ENCODE measurements at regions not wholly inside any gene's neighbourhood (a gene's known extent, or its start where the extent isn't known, plus 50 kb on each side); places are given as distances from the start of the nearest gene placed in this dataset.

DNA sequence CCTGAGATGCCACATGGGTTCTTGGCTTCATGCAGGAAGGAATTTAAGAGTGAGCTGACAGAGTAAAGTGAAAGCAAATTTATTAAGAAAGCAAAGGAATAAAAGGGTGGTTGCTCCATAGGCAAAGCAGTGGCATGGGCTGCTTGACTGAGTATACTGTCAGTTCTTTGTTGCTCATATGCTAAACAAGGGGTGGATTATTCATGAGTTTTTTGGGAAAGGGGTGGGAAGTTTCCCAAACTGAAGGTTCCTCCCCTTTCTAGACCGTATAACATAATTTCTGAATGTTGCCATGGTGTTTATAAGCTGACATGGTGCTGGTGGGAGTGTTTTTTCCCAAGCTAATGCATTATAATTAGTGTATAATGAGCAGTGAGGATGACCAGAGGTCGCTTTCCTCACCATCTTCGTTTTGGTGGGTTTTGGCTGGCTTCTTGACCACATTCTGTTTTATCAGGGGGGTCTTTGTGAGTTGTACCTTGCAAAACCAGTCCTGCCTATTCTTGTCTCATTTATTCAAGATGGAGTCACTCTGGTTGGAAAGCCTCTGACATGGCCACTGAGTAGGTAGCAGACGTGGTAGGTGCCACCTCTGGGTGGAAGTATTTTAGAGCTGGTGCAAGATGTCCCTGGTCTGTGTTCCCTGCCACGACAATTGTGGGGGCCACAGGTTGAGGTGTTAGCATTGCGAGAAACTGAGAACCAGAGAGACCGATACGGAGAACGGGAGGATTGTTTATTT, 107.5 kb upstream of the SDK1 start:
- no peak for DNase-seq (ENCODE audit: low spot score)
- no peak for ATAC-seq

DNA sequence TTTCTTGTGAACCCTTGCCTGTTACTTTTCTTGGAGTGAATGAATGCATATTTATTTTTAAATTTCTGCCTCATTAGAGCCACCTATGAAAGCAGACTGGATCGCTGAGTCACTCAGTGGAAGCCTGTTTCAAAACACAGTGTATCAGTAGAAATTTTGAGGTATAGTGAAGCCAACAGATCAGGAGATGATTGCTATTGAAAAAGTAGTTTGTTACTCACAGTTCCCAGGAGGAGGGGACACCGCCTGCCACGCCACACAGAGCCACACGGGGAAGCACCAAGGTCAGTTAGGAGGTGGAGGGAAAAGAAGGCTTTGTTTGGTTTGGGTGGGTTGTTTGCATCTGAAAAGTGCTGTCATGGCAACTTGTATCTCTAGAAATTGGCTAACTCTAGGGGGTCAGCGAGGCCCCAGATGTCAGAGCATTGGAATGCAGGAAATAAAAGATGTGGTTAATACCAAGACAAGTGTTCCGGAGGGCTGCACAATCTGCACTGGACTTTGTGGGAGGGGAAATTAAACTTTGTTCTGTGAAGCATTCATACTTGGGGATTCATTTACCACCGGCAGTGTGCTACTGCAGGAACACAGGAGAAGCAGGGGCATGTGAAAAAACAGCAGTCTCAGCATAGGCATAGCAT, 106.4 kb upstream of the SDK1 start:
- DNase-seq (ENCODE audit: low spot score) (no peak), ATAC-seq (no peak)

DNA sequence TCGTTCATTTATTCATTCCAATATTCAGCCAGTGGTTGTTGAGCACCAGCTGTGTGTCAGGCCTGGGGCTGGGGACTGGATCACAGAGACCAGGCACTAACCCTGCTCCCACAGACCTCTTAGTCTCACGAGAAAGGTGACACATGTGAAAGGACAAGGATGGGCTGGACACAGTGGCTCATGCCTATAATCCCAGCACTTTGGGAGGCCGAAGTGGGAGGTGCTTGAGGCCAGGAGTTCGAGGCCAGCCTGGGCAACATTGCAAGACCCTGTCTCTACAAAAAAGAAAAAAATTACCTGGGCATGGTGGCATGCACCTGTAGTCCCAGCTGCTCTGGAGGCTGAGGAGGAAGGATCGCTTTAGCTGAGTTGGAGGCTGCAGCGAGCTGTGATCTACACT, 105.9 kb upstream of the SDK1 start:
- no peak for DNase-seq (ENCODE audit: low spot score)

DNA sequence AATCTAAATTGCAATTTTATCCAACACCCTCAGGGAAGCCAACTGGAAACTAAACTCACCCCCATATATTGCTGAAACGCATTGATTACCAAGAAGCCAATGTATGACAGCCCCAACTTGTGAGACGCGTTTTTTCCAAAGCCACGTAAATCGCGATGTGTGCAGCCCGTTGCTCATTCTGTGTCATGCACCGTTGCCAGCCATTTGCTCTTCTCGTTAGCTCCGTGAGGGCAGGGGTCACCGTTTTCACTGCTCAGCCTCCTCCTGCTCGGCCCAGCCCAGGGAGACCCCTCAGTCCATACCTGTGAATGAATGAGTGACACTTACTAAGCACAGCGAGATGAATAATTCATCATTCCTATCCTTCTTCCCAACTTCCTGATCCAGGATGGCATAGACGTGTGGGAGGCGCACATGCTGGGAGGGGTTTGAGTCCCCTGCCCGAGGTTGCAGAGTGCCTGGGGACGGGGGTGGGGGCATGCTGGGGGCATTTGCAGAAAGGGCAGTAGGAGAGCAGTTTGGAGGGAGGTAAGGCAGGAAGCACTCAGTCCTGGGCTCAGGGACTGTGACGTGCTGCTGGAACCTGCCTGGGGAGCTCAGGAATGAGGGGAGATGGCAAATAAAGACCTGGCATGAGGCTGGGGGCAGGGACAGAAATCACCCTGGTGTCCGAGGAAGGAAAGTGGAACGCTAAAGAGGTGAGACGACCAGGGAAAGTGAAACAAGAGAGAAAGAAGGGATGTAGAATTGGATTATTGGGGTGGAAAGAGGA, 104.2 kb upstream of the SDK1 start:
- DNase-seq (ENCODE audit: low spot score) (no peak), ATAC-seq (no peak)

More for the DNA sequence above, 105.9 kb upstream of the SDK1 start:
- no peak for ATAC-seq

DNA sequence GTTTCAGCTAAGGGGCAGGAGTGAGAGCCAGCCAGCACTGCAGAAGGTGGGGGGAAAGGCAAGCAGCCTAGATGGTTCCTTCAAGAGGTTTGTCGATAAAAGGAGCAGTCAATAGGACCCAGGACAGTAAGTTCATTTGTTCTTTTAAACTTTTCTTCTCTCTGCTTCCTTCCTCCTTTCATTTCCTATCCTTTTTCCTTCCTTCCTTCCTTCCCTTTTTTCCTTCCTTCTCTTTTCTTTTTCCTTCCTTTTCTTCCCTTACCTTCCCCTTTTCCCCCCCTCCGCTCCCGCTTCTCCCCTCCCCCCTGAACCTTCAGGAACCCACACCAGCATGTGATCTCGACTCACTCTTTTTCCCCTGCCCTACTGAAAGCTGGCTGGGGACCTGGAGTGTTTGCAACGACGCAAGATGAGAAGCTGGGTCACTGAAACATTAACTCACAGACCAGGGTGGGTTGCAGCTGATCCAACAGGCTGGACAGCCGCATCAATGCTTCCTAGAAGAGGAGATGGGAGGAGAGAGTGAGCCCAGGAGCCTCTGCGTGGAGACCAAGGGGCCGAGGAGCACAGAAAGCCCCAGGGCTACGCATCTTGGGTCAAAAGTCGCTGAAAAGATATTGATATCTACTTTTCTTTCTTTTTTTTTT, 103.4 kb upstream of the SDK1 start:
- ATAC-seq = no peak

DNA sequence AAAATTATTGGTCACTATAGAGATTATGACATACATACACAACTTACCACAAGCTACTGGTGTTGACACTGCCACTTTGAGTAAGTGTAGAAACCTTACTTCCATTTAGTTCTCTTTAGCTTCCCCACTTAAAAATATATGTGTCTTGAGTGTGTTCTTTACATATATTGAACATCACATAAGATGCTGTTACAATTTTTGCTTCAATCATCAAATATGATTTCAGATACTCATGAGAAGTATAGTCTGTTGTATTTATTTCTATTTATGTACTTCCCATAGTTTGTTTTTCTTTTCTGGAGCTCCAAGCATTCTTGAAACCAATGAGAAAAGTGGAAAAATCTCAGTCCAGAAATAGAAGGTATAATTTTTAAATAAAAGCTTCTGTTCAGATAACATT, 102.7 kb upstream of the SDK1 start:
- no peak for DNase-seq (ENCODE audit: low spot score)

More for the DNA sequence above, 103.4 kb upstream of the SDK1 start:
- no peak for DNase-seq (ENCODE audit: low spot score)

DNA sequence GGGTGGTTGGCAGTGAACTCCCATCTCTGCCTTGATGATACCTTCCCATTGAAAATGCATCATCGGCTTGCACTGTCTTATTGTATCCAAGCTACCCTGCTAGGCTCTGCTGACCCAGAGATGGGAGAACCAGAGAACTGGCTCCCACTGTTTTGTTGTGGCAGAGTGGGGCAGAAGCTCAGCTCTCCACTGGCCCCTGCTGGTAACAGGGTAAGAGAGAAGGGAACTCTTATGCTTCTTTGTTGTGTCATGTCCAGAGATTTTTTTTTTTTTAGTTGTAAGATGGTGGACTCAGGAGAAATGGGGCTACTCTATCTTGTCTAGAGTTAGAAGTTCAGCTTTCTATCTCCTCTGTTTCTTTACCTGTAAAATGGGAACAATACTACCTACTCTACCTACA, 100.5 kb upstream of the SDK1 start:
- no peak for ATAC-seq

More for the DNA sequence above, 102.7 kb upstream of the SDK1 start:
- ATAC-seq = no peak

DNA sequence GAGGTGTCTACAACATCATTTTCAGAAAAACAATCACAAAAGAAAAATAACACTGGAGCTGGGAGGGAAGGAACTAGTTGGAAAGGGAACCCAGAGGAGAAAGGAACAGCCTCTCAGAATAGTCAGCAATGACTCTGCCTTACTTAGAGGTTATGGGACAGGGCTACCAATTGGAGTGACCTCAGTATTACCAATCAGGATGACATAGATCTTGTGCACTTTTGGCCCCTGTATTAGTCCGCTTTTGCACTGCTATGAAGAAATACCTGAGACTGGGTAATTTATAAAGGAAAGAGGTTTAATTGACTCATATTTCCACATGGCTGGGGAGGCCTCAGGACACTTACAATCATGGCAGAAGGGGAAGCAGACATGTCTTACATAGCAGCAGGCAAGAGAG, 99.7 kb upstream of the SDK1 start:
- ATAC-seq (no peak), DNase-seq (ENCODE audit: low spot score) (no peak)

More for the DNA sequence above, 100.5 kb upstream of the SDK1 start:
- no peak for DNase-seq (ENCODE audit: low spot score)

DNA sequence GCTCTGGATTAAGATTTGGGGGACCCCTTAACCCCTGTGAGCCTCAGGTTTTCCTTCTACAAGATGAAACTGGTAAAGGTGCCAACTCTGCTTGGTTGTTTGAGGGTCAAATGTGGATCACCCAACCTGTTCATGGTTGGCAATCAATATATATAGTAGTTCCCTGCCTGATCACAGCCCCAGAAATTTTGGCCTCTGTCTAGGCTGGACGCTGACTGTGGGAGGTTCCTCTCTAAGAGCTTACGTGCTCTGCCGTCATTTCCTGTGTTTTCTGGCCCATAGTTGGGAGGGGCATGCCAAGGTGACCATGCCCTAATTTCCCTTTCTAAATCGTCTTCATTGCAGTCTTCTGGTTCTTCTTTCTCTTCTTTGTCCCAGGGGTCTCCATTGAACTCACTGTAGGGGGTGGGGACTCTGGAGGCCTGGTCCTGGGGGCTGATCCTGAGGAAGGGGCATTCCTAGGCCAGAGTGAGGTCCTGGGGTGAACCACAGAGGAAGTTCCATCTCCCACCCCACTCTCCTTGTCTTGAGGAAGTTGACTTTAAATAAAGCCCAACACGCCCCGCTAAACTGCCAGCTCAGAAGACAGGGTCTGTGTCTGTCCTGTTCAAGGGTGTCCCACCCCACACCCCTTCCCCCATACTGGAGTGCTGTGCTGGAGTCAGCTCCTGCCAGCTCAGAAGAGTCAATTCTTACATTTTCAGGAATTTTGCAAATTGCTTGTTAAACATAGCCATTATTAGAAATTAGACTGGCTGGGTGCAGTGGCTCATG, 98.9 kb upstream of the SDK1 start:
- DNase-seq (ENCODE audit: low spot score) (no peak), ATAC-seq (no peak)

DNA sequence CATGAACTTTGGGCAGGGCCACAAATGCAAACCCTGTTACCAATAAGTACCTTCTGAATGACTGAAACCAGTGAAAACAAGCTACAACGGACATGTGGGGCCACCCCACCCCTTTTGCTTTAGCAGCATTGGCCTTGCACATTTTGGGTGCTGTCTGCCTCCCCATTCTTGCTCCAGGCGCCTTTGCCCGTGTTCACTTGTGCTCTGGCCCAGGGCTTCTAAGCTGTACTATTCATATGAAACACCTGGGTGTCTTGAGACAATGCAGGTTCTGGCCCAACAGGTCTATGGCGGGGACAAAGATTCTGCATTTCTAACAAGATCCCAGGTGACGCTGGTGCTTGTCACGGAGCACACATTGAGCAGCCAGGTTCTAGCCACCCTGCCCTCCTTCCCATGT, 96.5 kb upstream of the SDK1 start:
- no peak for ATAC-seq
- peak; percentile 12 for DNase-seq (ENCODE audit: low spot score)

DNA sequence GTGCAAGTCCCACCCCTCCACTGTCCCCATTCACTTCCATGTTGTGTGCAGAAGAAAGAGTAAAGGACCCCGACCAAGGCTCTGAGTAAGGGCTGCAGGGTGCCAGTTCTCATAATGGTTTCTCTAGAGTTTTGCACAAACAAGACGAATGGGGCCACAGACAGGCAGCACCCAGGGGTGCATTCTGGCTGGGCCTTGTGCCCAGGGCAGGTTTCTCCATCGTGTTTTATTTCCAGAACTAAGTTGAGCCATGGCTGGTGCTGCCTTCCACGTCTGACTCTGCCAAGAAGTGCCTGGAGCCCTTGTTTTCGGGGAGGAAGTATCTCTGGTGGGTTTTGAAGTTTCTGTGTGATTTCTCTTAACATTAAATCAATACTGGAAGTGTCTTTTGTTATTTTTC, 95.0 kb upstream of the SDK1 start:
- no peak for ATAC-seq
- DNase-seq (ENCODE audit: low spot score) = peak; percentile 24

DNA sequence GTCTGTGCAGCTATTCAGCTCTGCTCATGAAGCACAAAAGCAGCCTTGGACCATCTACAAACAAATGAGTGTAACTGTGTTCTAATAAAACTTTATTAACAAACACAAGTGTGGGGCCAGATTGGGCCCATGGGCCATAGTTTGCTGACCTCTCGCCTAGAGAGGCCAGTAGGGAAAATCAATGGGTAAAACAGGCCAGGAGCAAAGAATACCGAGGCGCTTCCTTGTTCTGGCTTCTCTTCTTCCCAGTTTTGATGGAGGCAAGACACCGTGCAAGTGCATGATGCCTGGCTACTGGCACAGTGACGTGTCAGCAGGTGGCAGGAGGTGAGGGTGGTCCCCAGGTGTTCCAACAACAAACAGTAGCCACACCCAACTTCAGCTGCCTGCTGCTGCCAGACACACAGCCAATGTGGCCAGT, 94.3 kb upstream of the SDK1 start:
- ATAC-seq (no peak), DNase-seq (ENCODE audit: low spot score) (peak; percentile 23)

DNA sequence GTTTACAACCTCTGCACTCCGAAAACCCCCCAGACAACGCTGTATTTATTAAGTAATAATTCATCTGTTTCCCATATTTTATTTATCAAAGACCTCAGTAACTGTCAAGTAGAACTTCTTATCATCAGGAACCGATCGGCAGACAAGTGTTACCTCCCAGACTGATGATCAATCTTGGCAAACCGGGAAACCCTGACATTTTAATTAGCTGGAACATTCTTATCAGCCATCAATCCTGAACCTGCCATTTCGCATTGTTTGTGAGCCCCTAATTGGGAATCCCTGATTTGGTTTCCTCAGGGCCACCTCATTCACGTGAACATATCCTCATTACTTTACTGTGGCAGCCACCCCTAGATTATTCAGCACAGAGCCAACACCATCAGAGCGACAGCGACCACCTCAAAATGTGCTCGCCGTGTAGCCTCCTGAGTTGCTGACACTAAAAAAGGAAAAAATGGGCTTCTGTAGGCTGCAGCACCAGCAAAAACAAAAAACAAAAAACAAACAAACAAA, 93.6 kb upstream of the SDK1 start:
- ATAC-seq = no peak
- DNase-seq (ENCODE audit: low spot score) = no peak

DNA sequence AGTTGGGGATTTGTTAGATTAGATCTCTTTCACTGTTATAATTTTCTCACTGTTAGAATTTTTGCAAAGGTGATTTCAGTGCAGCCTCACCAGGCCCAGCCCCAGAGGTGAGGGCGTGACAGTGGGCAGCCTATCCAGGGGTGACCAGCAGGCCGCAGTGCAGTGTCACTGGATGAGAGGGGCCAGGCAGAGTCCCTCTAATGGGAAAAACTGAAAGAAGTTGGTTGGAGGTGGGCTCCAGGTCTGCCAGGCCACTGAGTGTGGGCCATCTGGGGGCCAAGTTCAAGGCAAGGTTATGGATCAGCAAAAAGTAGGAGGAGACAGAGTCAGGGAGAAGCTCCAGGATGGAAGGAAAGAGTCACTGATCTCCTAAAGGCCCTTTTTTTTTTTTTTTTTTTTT, 90.5 kb upstream of the SDK1 start:
- ATAC-seq (no peak), DNase-seq (ENCODE audit: low spot score) (peak; percentile 15)

DNA sequence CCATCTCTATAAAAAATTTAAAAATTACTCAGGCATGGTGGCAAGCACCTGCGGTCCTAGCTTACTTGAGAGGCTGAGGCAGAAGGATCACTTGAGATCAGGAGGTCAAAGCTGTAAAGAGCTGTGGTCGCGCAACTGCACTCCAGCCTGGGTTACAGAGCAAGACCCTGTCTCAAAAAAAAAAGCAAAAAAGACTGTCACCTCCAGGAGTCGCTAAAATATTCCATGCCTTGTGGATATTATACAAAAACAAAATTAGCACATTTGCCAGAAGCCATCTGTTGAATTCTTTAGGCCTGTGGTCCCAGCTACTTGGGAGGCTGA, 87.0 kb upstream of the SDK1 start:
- DNase-seq (ENCODE audit: low spot score) (no peak), ATAC-seq (no peak)

DNA sequence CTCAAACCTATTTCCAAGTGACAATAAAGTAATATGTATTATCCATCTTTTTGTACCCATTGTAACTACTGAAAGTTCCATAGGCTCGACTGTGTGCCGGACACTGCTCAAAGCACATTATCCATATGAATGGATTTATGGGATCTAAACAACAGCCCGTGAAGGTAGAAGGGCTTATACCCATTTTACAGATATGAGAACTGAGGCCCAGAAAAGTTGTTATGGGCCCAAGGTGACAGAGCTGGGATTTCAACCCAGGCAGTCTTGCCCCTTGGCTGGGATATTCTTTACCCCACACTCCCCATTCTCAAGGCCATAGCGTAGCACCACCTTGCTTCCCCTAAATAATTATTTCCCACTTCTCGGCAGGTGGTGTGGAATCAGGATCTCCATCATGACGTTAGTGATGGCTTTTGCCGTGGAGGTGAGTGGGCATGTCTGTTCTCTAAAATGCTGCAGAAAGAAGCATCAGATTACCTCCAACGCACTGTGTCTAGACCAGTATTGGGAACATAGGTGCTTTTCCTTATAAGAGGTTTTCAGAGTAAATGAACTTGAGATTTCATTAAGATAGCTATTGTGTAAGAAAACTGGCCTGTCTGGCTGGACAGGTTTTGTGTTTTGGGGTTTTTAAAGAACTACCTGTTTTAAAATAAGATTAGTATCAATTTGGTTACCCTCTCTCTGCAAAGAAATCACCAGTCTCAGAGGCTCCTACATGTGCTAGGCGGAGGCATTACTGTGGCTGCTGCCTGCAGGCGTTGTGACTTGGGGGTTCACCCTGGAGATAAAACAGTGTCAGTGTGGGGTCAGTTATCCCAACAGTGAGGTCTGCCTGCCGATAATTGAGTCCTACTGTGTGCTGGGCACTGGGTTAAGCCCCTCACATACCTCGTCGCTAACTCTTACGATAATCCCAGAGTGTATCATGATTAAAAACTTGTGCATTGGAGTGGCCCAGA, 85.1 kb upstream of the SDK1 start:
- DNase-seq (ENCODE audit: low spot score) (peak; percentile 10), ATAC-seq (no peak)

DNA sequence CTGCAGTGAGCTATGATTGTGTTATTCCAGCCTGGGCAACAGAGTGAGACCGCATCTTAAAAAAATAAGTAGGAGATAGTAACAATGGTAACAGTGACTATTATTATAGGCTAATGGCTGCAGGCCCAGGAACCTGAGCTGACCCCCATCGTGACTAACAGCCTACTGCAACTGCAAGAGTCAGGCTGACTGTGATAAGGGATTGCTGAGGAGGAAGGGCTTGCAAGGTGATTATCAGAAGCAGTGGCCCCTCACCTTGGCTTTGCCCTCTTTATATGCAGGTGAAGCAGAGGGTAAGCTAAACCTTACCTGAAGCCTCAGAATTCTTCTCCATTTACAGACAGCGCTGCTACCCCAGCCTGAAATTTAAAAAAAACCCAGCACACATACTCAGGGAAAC, 83.9 kb upstream of the SDK1 start:
- no peak for ATAC-seq
- DNase-seq (ENCODE audit: low spot score) = no peak

DNA sequence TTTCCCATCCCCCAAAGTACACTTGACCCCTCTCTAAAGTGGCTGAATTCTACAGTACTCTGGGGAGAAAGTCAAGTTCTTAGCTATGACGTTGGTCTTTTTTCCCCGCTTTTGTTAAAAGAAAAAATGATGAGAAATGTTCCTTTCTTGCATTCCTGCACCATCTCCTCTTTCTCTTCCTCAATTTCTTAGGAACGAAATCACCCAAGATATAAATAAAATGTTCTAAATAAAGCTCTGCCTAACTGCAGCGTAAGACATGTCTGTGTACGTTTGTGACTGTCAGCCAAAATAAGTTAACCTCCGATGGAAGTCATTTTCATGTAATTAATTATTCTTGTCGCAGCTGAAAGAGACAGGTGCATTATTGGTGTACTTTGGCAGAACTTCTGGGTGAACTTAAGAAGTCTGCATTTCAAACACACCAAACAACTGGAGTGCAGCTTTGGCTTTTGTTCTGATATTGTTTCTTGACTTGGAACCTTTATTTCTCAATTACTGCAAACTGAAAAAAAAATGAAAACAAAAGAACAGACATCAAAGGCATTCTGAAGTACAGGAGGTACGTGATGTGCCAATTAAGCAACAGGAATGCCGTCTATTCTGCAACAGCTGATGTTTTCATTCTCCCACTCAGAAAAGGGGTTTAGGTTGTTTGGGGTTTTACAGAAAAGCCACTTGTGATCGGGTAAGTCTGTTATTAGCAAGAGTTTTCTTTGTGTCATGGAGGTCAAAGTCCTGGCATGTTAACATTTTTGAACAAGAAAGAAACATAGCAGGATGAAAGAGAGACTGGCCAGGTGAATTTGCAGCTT, 82.4 kb upstream of the SDK1 start:
- no peak for DNase-seq (ENCODE audit: low spot score)
- no peak for ATAC-seq

Measured in left lobe of liver (tissue), 2 donors.